ENCODE measurements at regions not wholly inside any gene's neighbourhood (a gene's known extent, or its start where the extent isn't known, plus 50 kb on each side); places are given as distances from the start of the nearest gene placed in this dataset.

GRCh38 chr13:69213396-69213795 lies 894.2 kb upstream of the ATXN8OS start:
- TF ChIP-seq POLR2A (IDR thresholded peaks at IDR 0.05) (no peak), CTCF (IDR thresholded peaks at IDR 0.05) (no peak)

Data from transverse colon (tissue), 3 donors.